Mammary epithelial cell (primary cell): ENCODE measurements at regions not wholly inside any gene's neighbourhood (a gene's known extent, or its start where the extent isn't known, plus 50 kb on each side); places are given as distances from the start of the nearest gene placed in this dataset.

Experiments
- CTCF ChIP-seq, 2 donors: IDR thresholded peaks in 1 of 2; conservative IDR thresholded peaks in 1 of 2; 2 replicates each; pipeline ENCODE4 v1.5.1; 2011 to 2012; ENCODE audit warnings: inconsistent platforms in 2 of 2, low read length in 2 of 2, mild to moderate bottlenecking in 2 of 2, control low read depth in 1 of 2, low read depth in 1 of 2; ENCODE audit not compliant: insufficient read depth in 1 of 2; ENCODE audit errors: extremely low read depth in 1 of 2
- EZH2 ChIP-seq: IDR thresholded peaks from 2 replicates; pipeline ENCODE4 v1.6.1; 2012; ENCODE audit warnings: low read length, inconsistent platforms, borderline replicate concordance

- TF ChIP-seq EZH2 (no peak), CTCF (conservative IDR thresholded peaks at IDR 0.05 in 1 of 2, IDR thresholded peaks at IDR 0.05 in 1 of 2; ENCODE audit: extremely low read depth in 1 of 2, insufficient read depth in 1 of 2, low read depth in 1 of 2, low read length in 2 of 2) (no peak)
These were observed 165.3 kb downstream of the ERCC6L2 start for GRCh38 chr9:96040591-96041461.
